ENCODE measurements at regions not wholly inside any gene's neighbourhood (a gene's known extent, or its start where the extent isn't known, plus 50 kb on each side); places are given as distances from the start of the nearest gene placed in this dataset.

DNA sequence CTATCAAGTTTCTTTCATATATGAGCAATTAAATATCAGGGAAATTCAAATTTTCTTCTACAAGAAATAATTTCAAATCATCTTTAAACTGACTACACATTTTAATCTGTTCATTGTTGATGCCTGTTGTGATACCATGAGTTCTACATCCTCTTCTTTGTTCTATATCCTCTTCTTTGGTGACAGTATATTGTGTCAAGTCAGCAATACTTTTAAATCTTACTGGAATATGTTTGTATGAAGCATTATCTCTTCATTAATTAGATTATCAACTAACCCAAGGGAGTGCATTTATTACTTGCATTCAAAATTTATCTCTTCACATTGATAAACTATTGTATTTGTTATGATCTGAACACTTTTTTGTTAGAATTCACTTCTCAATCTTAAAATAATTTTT, 275.0 kb upstream of the INTU start:
- Histone ChIP-seq H3K9ac (no peak overlapping the region), H3K36me3 (ENCODE audit: low read depth) (no peaks in the 10 kb centered on the region), H3K4me3 (no peak overlapping the region), H3K9me2 (ENCODE audit: insufficient read depth) (no peaks in the 10 kb centered on the region), H3K27me3 (replicated peaks; ENCODE audit: insufficient read depth) (no peaks in the 10 kb centered on the region), H4K20me1 (ENCODE audit: insufficient read depth) (no peaks in the 10 kb centered on the region), H3K27ac (no peak overlapping the region), H2AFZ (no peak overlapping the region), H3K4me2 (ENCODE audit: unreplicated experiment) (no peak overlapping the region), H3K4me1 (ENCODE audit: insufficient read depth) (no peaks in the 10 kb centered on the region), H3K79me2 (ENCODE audit: insufficient read depth) (no peaks in the 10 kb centered on the region), H3K9me3 (ENCODE audit: low read depth) (no peaks in the 10 kb centered on the region), H3F3A (ENCODE audit: insufficient read depth) (no peaks in the 10 kb centered on the region)
- in situ Hi-C loops (cut with MboI): no loop called here
- TF ChIP-seq EZH2 (IDR thresholded peaks at IDR 0.05; ENCODE audit: insufficient read depth, poor library complexity, severe bottlenecking) (no peak), EZH2phosphoT487 (IDR thresholded peaks at IDR 0.05; ENCODE audit: insufficient read depth, low read depth) (no peak)
- DNase-seq: no peak

GRCh38 chr4:127362686-127363085, 270.1 kb upstream of the INTU start:
- no peaks in the 10 kb centered on the region for H3K36me3 ChIP-seq (ENCODE audit: low read depth)
- in situ Hi-C loops (cut with MboI): no loop called here
- DNase-seq: no peak

DNA sequence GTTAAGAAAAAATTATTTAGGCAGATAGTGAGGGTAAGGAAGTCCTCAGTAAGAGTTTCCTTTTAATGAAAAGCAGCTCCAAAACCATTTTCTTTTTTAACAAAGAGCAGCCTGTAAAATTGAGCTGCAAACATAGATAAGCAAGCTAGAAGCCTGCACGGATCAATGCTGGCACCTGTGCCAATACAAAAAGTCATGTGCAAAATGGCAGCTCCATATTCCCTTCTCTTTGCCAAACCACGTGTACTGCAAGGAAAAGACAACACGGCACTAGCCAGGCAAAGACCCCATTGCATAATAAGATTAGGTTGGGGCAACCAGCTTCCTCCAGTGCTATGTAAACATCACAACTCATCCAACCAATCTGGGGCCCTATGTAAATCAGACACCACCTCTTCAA, 268.4 kb upstream of the INTU start:
- Histone ChIP-seq H3K4me3 (no peak overlapping the region), H3K9me2 (ENCODE audit: insufficient read depth) (no peaks in the 10 kb centered on the region), H4K20me1 (ENCODE audit: insufficient read depth) (no peaks in the 10 kb centered on the region), H3K4me1 (ENCODE audit: insufficient read depth) (no peaks in the 10 kb centered on the region), H3K36me3 (ENCODE audit: low read depth) (no peaks in the 10 kb centered on the region), H3K9me3 (ENCODE audit: low read depth) (no peaks in the 10 kb centered on the region), H3K27ac (no peak overlapping the region), H3K4me2 (ENCODE audit: unreplicated experiment) (no peak overlapping the region), H3F3A (ENCODE audit: insufficient read depth) (no peaks in the 10 kb centered on the region), H3K27me3 (replicated peaks; ENCODE audit: insufficient read depth) (no peaks in the 10 kb centered on the region), H3K9ac (no peak overlapping the region), H2AFZ (no peak overlapping the region), H3K79me2 (ENCODE audit: insufficient read depth) (no peaks in the 10 kb centered on the region)
- in situ Hi-C loops (cut with MboI): no loop called here
- 31 to 41% methylated on average over 3 of the region's 3 CpGs for WGBS, 2 experiments (ENCODE audit: low coverage in 1 of 2, low lambda C conversion rate in 2 of 2, missing lambda C conversion rate in 2 of 2)
- DNase-seq: no peak
- TF ChIP-seq EZH2 (IDR thresholded peaks at IDR 0.05; ENCODE audit: insufficient read depth, poor library complexity, severe bottlenecking) (no peak), EZH2phosphoT487 (IDR thresholded peaks at IDR 0.05; ENCODE audit: insufficient read depth, low read depth) (no peak)

More at GRCh38 chr4:127362686-127363085, 270.1 kb upstream of the INTU start:
- no peaks in the 10 kb centered on the region for H3F3A ChIP-seq (ENCODE audit: insufficient read depth)
- H2AFZ ChIP-seq: no peak overlapping the region
- no peak overlapping the region for H3K4me3 ChIP-seq
- H3K4me1 ChIP-seq (ENCODE audit: insufficient read depth): no peaks in the 10 kb centered on the region
- H3K79me2 ChIP-seq (ENCODE audit: insufficient read depth): no peaks in the 10 kb centered on the region
- H3K9me3 ChIP-seq (ENCODE audit: low read depth): no peaks in the 10 kb centered on the region
- no peak overlapping the region for H3K4me2 ChIP-seq (ENCODE audit: unreplicated experiment)
- no peak overlapping the region for H3K27ac ChIP-seq
- TF ChIP-seq EZH2 (IDR thresholded peaks at IDR 0.05; ENCODE audit: insufficient read depth, poor library complexity, severe bottlenecking) (no peak), EZH2phosphoT487 (IDR thresholded peaks at IDR 0.05; ENCODE audit: insufficient read depth, low read depth) (no peak)
- H3K27me3 ChIP-seq (replicated peaks; ENCODE audit: insufficient read depth): no peaks in the 10 kb centered on the region
- H3K9me2 ChIP-seq (ENCODE audit: insufficient read depth): no peaks in the 10 kb centered on the region
- no peak overlapping the region for H3K9ac ChIP-seq
- no peaks in the 10 kb centered on the region for H4K20me1 ChIP-seq (ENCODE audit: insufficient read depth)

GRCh38 chr4:127364911-127365310, 267.8 kb upstream of the INTU start:
- Histone ChIP-seq H3K9me3 (ENCODE audit: low read depth) (no peaks in the 10 kb centered on the region), H3K4me1 (ENCODE audit: insufficient read depth) (no peaks in the 10 kb centered on the region), H3K9ac (no peak overlapping the region), H3K4me3 (no peak overlapping the region), H4K20me1 (ENCODE audit: insufficient read depth) (no peaks in the 10 kb centered on the region), H3K27ac (no peak overlapping the region), H3F3A (ENCODE audit: insufficient read depth) (no peaks in the 10 kb centered on the region), H3K9me2 (ENCODE audit: insufficient read depth) (no peaks in the 10 kb centered on the region), H3K79me2 (ENCODE audit: insufficient read depth) (no peaks in the 10 kb centered on the region), H3K27me3 (replicated peaks; ENCODE audit: insufficient read depth) (no peaks in the 10 kb centered on the region), H3K4me2 (ENCODE audit: unreplicated experiment) (no peak overlapping the region), H2AFZ (no peak overlapping the region), H3K36me3 (ENCODE audit: low read depth) (no peaks in the 10 kb centered on the region)
- no peak for TF ChIP-seq EZH2 (IDR thresholded peaks at IDR 0.05; ENCODE audit: insufficient read depth, poor library complexity, severe bottlenecking)
- in situ Hi-C loops (cut with MboI): no loop called here
- DNase-seq: no peak

- H3F3A ChIP-seq (ENCODE audit: insufficient read depth): no peaks in the 10 kb centered on the region
- 50 to 54% methylated on average over 6 of the region's 6 CpGs for WGBS, 2 experiments (ENCODE audit: low coverage in 1 of 2, low lambda C conversion rate in 2 of 2, missing lambda C conversion rate in 2 of 2)
- no peak for DNase-seq
- TF ChIP-seq EZH2 (IDR thresholded peaks at IDR 0.05; ENCODE audit: insufficient read depth, poor library complexity, severe bottlenecking) (no peak), EZH2phosphoT487 (IDR thresholded peaks at IDR 0.05; ENCODE audit: insufficient read depth, low read depth) (no peak)
- no peaks in the 10 kb centered on the region for H4K20me1 ChIP-seq (ENCODE audit: insufficient read depth)
- H2AFZ ChIP-seq: no peak overlapping the region
- H3K36me3 ChIP-seq (ENCODE audit: low read depth): no peaks in the 10 kb centered on the region
- H3K4me2 ChIP-seq (ENCODE audit: unreplicated experiment): no peak overlapping the region
- H3K9me3 ChIP-seq (ENCODE audit: low read depth): no peaks in the 10 kb centered on the region
- no peak overlapping the region for H3K4me3 ChIP-seq
- no peak overlapping the region for H3K9ac ChIP-seq
- H3K27ac ChIP-seq: no peak overlapping the region
- no peaks in the 10 kb centered on the region for H3K9me2 ChIP-seq (ENCODE audit: insufficient read depth)
- H3K79me2 ChIP-seq (ENCODE audit: insufficient read depth): no peaks in the 10 kb centered on the region
- no peaks in the 10 kb centered on the region for H3K4me1 ChIP-seq (ENCODE audit: insufficient read depth)
- no peaks in the 10 kb centered on the region for H3K27me3 ChIP-seq (replicated peaks; ENCODE audit: insufficient read depth)
- in situ Hi-C loops (cut with MboI): no loop called here
Observed at GRCh38 chr4:127370604-127371003, 262.2 kb upstream of the INTU start.

Data from GM23248 (cell line).